ENCODE measurements at regions not wholly inside any gene's neighbourhood (a gene's known extent, or its start where the extent isn't known, plus 50 kb on each side); places are given as distances from the start of the nearest gene placed in this dataset.

GRCh38 chr13:82439159-82439904 lies 1442.9 kb downstream of the SLITRK1 start:
- in situ Hi-C loops (cut with HindIII; ENCODE audit: low pct_ligation_motif_present, low sequenced_read_pairs), result no loop called here
- Histone ChIP-seq H3K27ac (no peak overlapping the region), H3K4me3 (ENCODE audit: low read depth, low read length) (no peak overlapping the region), H3K36me3 (replicated peaks) (no peaks in the 10 kb centered on the region), H3K27me3 (replicated peaks) (no peaks in the 10 kb centered on the region)
- TF ChIP-seq CTCF (IDR thresholded peaks at IDR 0.05; ENCODE audit: low read depth, low read length, missing control alignments), result no peak
- DNase-seq, result no peak

- in situ Hi-C loops (cut with HindIII; ENCODE audit: low pct_ligation_motif_present, low sequenced_read_pairs), result no loop called here
Measured at GRCh38 chr13:82438320-82438719, 1444.0 kb downstream of the SLITRK1 start.

GRCh38 chr13:82436099-82436585 lies 1446.1 kb downstream of the SLITRK1 start:
- no peak for DNase-seq
- Histone ChIP-seq H3K4me3 (ENCODE audit: low read depth, low read length) (no peak overlapping the region), H3K27ac (no peak overlapping the region), H3K36me3 (replicated peaks) (no peaks in the 10 kb centered on the region), H3K27me3 (replicated peaks) (no peaks in the 10 kb centered on the region)
- in situ Hi-C loops (cut with HindIII; ENCODE audit: low pct_ligation_motif_present, low sequenced_read_pairs), result no loop called here
- no peak for TF ChIP-seq CTCF (IDR thresholded peaks at IDR 0.05; ENCODE audit: low read depth, low read length, missing control alignments)

More at GRCh38 chr13:82438320-82438719, 1444.0 kb downstream of the SLITRK1 start:
- DNase-seq, result no peak
- no peaks in the 10 kb centered on the region for H3K27me3 ChIP-seq (replicated peaks)
- no peak overlapping the region for H3K27ac ChIP-seq
- H3K4me3 ChIP-seq (ENCODE audit: low read depth, low read length), result no peak overlapping the region
- no peaks in the 10 kb centered on the region for H3K36me3 ChIP-seq (replicated peaks)
- no peak for TF ChIP-seq CTCF (IDR thresholded peaks at IDR 0.05; ENCODE audit: low read depth, low read length, missing control alignments)

GRCh38 chr13:82432949-82433348 lies 1449.3 kb downstream of the SLITRK1 start:
- no peaks in the 10 kb centered on the region for H3K36me3 ChIP-seq (replicated peaks)
- in situ Hi-C loops (cut with HindIII; ENCODE audit: low pct_ligation_motif_present, low sequenced_read_pairs), result no loop called here
- no peak for DNase-seq
- H3K27me3 ChIP-seq (replicated peaks), result no peaks in the 10 kb centered on the region
- no peak overlapping the region for H3K27ac ChIP-seq
- no peak for TF ChIP-seq CTCF (IDR thresholded peaks at IDR 0.05; ENCODE audit: low read depth, low read length, missing control alignments)
- H3K4me3 ChIP-seq (ENCODE audit: low read depth, low read length), result no peak overlapping the region

- in situ Hi-C loops (cut with HindIII; ENCODE audit: low pct_ligation_motif_present, low sequenced_read_pairs), result no loop called here
- H3K27ac ChIP-seq, result no peak overlapping the region
- H3K27me3 ChIP-seq (replicated peaks), result no peaks in the 10 kb centered on the region
- no peak overlapping the region for H3K4me3 ChIP-seq (ENCODE audit: low read depth, low read length)
- DNase-seq, result no peak
- no peaks in the 10 kb centered on the region for H3K36me3 ChIP-seq (replicated peaks)
- TF ChIP-seq CTCF (IDR thresholded peaks at IDR 0.05; ENCODE audit: low read depth, low read length, missing control alignments), result no peak
Measured at GRCh38 chr13:82412749-82413148, 1469.5 kb downstream of the SLITRK1 start.

- Histone ChIP-seq H3K4me3 (ENCODE audit: low read depth, low read length) (no peak overlapping the region), H3K27ac (no peak overlapping the region), H3K36me3 (replicated peaks) (no peaks in the 10 kb centered on the region), H3K27me3 (replicated peaks) (no peaks in the 10 kb centered on the region)
- DNase-seq, result no peak
- in situ Hi-C loops (cut with HindIII; ENCODE audit: low pct_ligation_motif_present, low sequenced_read_pairs), result no loop called here
- no peak for TF ChIP-seq CTCF (IDR thresholded peaks at IDR 0.05; ENCODE audit: low read depth, low read length, missing control alignments)
Measured at GRCh38 chr13:82407321-82407720, 1475.0 kb downstream of the SLITRK1 start.
